Activated CD8-positive, alpha-beta memory T cell treated with anti-CD3 and anti-CD28 coated beads, Interleukin-2, amount 50 U/mL, for 4 hours (primary cell): ENCODE measurements at regions not wholly inside any gene's neighbourhood (a gene's known extent, or its start where the extent isn't known, plus 50 kb on each side); places are given as distances from the start of the nearest gene placed in this dataset.
"Not testable (repeated sequence)": the region's sequence is repeated elsewhere in the genome, so short reads cannot be mapped to it uniquely, and the experiment has no call there.

Experiments
- DNase-seq: peaks from one replicate; pipeline ENCODE4 v3.0.0-alpha.2; 2020

DNA sequence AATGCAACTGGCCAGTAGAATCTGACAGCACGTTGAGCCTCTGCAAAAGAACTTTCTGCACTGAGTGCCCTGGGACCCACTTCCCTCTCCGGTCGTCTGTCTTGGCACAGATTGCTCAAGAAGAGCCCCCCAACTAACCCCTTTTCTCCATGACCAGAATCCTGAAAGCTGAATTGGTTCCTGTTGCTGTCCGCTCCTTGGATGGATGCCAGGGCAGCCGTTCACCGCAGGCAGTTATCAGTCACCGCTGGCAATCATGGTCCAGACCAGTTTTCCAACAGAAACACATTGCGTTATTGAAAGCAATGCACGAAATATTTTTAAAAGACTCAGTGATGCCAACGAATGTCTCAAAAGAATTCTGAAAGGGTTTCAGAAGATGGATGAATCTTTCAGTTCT is 733.7 kb upstream of the FRG1 start:
- DNase-seq = no peak

- DNase-seq = no peak
These were observed 732.8 kb upstream of the FRG1 start for GRCh38 chr4:189207872-189208271.

DNA sequence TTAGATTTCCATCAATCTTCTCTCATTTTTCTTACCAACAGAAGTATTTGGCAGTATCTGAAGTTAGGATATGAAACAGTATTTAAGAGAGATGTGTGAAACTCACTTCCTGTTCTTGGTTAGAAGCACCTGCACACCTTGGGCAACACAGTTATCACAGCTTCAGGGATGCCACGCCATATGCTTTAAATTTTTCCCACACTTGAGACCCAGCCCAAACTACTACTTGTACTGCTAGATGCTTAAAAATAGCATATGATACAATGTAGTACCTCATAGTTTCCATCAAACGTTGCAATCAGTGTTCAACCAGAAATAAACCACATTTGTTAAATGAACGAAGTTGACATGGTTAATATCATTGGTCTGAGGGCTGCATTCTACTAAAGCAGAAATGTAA is 725.1 kb upstream of the FRG1 start:
- no peak for DNase-seq

DNA sequence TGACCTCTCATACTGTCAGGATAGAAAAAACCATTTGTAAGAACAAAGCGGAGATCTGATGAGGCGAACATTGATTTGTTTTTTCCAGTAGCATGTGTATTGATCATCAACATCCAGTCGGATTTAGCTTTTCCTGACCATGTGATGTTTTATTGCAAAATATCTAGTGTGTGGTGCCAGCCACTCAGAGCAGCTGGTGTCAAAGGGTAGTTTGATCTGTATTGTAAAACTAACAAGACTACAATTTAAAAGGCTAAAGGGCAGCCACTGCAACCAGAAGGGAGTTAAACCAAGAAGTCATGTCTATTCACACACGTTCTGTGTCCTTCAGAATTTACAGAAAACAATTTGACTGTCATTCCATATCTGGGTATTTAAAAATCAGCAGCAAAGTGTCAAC is 719.0 kb upstream of the FRG1 start:
- no peak for DNase-seq

- DNase-seq = no peak
These were observed 711.9 kb upstream of the FRG1 start for GRCh38 chr4:189228726-189229125.

GRCh38 chr4:189232274-189232673 is 708.4 kb upstream of the FRG1 start:
- no peak for DNase-seq

GRCh38 chr4:189233754-189234153 is 706.9 kb upstream of the FRG1 start:
- DNase-seq = peak; percentile 22

- not testable (repeated sequence) for DNase-seq
These were observed 705.7 kb upstream of the FRG1 start for GRCh38 chr4:189234948-189235347.

DNA sequence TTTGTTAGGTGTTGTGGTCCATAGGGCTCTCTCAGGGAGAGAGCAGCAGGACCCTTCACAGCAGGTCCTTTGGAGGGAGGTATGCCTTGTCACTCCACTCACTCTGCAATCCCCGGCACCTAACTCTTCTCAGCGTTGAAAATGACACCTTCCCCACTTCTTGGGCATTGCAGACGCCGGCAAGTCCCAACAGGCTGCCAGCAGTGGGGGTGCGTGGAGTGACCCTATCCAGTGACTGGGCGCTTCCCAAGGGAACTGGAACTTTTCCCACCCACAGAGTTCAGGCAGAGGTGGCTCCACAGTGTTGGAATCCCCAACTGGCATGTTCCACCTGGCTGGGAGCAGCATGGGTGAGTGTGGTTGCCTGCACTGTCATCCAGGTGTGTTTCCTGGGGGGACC is 705.1 kb upstream of the FRG1 start:
- no peak for DNase-seq

GRCh38 chr4:189236321-189236720 is 704.4 kb upstream of the FRG1 start:
- not testable (repeated sequence) for DNase-seq

GRCh38 chr4:189237340-189237739 is 703.3 kb upstream of the FRG1 start:
- no peak for DNase-seq

GRCh38 chr4:189255636-189256035 is 685.0 kb upstream of the FRG1 start:
- DNase-seq = no peak

DNA sequence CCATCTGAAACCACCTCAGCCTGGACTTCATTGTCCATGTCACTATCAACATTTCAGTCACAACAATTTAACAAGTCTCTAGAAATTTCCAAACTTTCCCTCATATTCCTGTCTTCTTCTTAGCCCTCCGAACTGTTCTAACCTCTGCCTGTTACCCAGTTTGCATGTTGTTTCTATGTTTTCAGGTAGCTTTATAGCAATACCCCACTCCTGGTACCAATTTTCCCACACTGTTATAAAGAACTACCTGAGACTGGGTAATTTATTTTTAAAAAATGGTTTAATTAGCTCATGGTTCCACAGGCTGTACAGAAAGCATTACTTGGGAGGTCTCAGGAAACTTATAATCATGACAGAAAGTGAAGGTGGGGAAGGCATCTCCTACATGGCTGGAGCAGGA is 679.2 kb upstream of the FRG1 start:
- no peak for DNase-seq

GRCh38 chr4:189265515-189265914 is 675.2 kb upstream of the FRG1 start:
- no peak for DNase-seq

DNA sequence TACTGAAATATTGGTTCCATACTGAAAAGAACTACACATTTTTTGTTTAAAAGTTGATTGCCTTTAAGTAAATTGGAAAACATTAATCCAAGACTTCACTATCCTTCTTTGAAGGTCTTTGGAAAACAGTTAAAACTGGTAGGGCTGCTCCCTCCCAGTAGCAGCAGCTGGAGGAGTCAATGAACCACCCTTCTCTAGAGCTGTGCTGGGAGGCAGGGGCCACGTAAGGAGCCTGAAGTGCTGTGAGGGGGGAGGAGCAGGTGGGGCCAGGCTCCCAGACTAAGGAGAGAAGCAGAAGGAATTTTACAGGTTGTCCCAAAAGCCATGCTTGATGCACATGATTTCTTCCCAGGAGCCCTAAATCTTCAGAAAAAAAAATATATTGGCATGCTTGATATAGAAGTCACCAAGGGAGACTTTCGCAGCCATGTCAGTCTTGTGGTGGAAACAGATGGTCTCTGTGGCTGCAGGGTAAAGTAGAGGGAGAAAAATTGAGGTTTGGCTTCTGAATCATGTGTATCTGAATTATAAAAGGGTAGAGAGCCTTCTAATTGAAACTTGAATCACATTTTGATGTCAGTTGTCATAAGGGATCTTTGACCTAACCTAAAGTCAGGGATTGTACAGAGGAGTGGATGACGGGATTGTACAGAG is 673.2 kb upstream of the FRG1 start:
- no peak for DNase-seq

GRCh38 chr4:189278597-189279165 is 662.0 kb upstream of the FRG1 start:
- DNase-seq = no peak

DNA sequence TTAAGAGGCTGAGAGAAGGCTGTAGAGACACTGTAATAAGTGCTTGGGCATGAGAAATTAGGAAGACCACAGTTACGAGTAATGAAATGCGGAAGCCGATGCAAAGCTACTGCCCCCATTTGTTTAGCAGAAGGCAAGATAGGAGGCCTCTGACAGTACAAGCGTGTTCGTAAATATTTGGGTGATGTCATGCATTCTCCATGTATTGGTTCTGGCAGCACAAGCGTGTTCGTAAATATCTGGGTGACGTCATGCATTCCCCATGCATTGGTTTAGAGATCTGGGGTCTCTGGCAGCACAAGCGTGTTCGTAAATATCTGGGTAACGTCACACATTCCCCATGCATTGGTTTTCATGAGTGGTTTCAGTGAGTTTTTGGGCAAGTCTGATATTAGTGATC is 661.5 kb upstream of the FRG1 start:
- DNase-seq = no peak

DNA sequence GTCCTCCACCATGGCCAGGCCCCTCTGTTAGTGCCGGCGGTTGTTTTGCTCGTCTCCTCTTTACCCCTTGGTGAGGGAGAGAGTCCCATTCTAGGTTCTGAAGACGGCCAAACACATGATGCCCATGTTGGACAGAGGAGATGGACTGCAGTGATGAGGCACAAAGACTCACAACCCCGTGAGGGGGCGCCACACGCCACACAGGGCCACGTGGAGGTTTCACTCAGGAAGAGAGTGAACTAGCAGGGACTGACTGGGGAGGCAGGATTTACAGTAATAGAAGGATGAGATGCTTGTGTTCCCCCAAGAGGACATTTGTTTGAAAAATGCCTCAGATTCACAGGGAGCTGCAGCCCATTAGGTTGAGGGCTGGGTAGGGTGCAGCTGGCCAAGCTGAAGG is 655.3 kb upstream of the FRG1 start:
- DNase-seq = no peak

DNA sequence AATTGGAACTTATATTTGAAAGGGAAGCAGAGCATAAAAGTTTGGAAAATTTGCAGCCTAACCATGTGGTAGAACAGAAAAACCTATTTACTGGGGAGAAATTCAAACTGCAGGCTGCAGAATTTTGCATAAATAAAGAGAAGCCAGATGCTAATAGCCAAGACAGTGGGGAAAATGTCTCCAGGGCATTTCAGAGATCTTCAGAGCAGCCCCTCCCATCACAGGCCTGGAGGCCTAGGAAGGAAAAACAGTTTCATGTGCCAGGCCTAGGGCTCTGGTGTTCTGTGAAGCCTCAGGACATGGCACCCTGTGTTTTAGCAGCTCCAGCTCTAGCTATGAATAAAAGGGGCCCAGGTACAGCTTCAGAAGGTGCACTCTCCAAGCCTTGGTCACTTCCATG is 648.7 kb upstream of the FRG1 start:
- DNase-seq = no peak

DNA sequence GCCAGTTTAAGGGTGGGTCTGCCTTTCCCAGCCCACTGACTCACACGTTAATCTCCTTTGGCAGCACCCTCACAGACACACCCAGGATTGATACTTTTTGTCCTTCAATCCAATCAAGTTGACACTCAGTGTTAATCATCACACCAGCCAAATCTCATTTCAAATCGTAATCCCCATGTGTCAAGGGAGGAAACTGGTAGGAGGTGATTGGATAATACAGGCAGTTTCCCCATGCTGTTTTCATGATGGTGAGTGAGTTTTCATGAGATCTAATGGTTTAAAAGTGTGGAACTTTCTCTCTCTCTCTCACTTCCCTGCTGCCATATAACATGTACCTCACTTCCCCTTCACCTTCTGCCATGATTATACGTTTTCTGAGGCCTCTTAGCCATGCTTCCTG is 647.2 kb upstream of the FRG1 start:
- no peak for DNase-seq

GRCh38 chr4:189294574-189294973 is 646.1 kb upstream of the FRG1 start:
- no peak for DNase-seq

- no peak for DNase-seq
These were observed 641.0 kb upstream of the FRG1 start for GRCh38 chr4:189299706-189300105.

DNA sequence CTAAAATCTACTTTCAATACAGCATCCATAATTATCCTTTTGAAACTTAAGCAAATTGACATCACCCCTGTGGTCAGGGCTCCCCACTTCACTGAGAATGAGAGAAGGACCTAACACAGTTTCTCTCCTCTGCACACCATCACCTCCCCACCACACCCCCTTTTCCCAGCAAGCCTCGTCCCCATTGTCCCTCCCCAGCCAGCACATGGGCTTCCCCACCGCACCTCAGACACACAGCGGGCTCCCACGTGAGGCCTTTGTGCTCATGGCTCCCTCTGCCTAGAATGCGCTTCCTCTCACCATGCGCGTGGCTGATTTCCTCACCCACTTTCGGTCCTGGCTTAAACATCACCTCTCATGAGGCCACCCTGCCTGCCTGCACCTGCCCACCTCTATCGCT is 639.0 kb upstream of the FRG1 start:
- no peak for DNase-seq

DNA sequence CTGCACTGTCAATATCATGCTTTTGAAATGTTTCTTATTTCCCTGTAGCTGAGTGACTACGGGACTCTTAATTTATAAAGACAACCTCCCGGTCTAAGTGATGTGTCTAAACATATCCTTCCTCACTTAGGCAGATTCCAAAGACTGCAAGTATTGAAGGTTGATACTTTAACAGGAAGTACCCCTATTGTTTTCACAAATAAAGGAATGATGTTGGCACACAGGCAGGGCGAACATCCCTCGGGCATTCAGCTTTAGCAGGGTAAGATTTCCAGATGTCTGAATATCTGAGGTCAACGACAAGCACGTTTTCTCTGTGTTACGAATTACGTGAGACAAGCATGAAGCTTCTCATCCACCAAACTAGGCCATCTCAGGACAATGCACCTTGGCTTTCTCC is 638.0 kb upstream of the FRG1 start:
- DNase-seq = no peak

GRCh38 chr4:189304167-189304566 is 636.5 kb upstream of the FRG1 start:
- DNase-seq = no peak
